Common myeloid progenitor, CD34-positive (primary cell): ENCODE measurements at regions not wholly inside any gene's neighbourhood (a gene's known extent, or its start where the extent isn't known, plus 50 kb on each side); places are given as distances from the start of the nearest gene placed in this dataset.
A peak's percentile ranks its signal among the peaks of the same experiment; 100 is the strongest.

ENCODE experiments used
- CTCF ChIA-PET: fragments of 350-600 bp; sonication (Branson Sonifier 250); formaldehyde crosslinking; loops from one replicate; lab custom pipeline; 2021; ENCODE audit warnings: antibody characterized with exemption; lab: Charles Lee
- POLR2A ChIA-PET: fragments of 350-600 bp; sonication (Branson Sonifier 250); formaldehyde crosslinking; loops from one replicate; lab custom pipeline; 2021; ENCODE audit warnings: antibody characterized with exemption; lab: Charles Lee
- DNase-seq, 3 donors: peaks; one replicate each; pipeline versions ENCODE4 v3.0.0 to v3.0.0-alpha.2; 2013
- H3K27ac ChIP-seq, 2 experiments: 1 replicate in 1 of 2; 2 replicates in 1 of 2; pipeline ENCODE4 v1.7.0; 2013; ENCODE audit warnings: inconsistent platforms in 2 of 2, low read length in 2 of 2, mild to moderate bottlenecking in 2 of 2, low read depth in 1 of 2, moderate library complexity in 1 of 2; ENCODE audit not compliant: severe bottlenecking in 2 of 2, insufficient read depth in 1 of 2, poor library complexity in 1 of 2
- H3K27me3 ChIP-seq, 5 experiments: replicated peaks in 2 of 5; 1 replicate in 3 of 5; 2 replicates in 2 of 5; pipeline versions ENCODE4 v1.6.1 to v1.7.0; 2013; ENCODE audit warnings: low read length in 4 of 5, mild to moderate bottlenecking in 2 of 5, moderate library complexity in 2 of 5, inconsistent platforms in 1 of 5; ENCODE audit not compliant: insufficient read depth in 5 of 5, control insufficient read depth in 4 of 5
- H3K36me3 ChIP-seq, 4 experiments: 1 replicate in 2 of 4; 2 replicates in 2 of 4; pipeline versions ENCODE4 v1.6.1 to v1.7.0; 2013; ENCODE audit warnings: low read length in 3 of 4, control low read depth in 1 of 4, mild to moderate bottlenecking in 1 of 4; ENCODE audit not compliant: control insufficient read depth in 4 of 4, insufficient read depth in 4 of 4
- H3K4me1 ChIP-seq, 4 experiments: 1 replicate in 3 of 4; 2 replicates in 1 of 4; pipeline versions ENCODE4 v1.6.1 to v1.7.1; 2013; ENCODE audit warnings: low read length in 3 of 4, mild to moderate bottlenecking in 3 of 4, control low read depth in 1 of 4, inconsistent platforms in 1 of 4, moderate library complexity in 1 of 4; ENCODE audit not compliant: control insufficient read depth in 4 of 4, insufficient read depth in 4 of 4; ENCODE audit errors: control extremely low read depth in 1 of 4
- H3K4me3 ChIP-seq, 7 experiments: 1 replicate in 4 of 7; 2 replicates in 3 of 7; pipeline versions ENCODE4 v1.5.1 to v1.7.0; 2013; ENCODE audit warnings: mild to moderate bottlenecking in 7 of 7, low read length in 6 of 7, moderate library complexity in 6 of 7, inconsistent platforms in 2 of 7, low read depth in 2 of 7, control low read depth in 1 of 7; ENCODE audit not compliant: insufficient read depth in 4 of 7, control insufficient read depth in 1 of 7; ENCODE audit errors: extremely low read depth in 1 of 7
- H3K9me3 ChIP-seq, 5 experiments: 1 replicate in 4 of 5; 2 replicates in 1 of 5; pipeline versions ENCODE4 v1.6.1 to v1.7.1; 2013; ENCODE audit warnings: low read length in 4 of 5, mild to moderate bottlenecking in 2 of 5, inconsistent platforms in 1 of 5, low read depth in 1 of 5, moderate library complexity in 1 of 5; ENCODE audit not compliant: control insufficient read depth in 4 of 5, insufficient read depth in 2 of 5; ENCODE audit errors: control extremely low read depth in 1 of 5
- WGBS: methylation state at CpG from one replicate; pipeline ENCODE4 v1.1.5; 2013; ENCODE audit not compliant: insufficient coverage; 5-methylcytosine and 5-hydroxymethylcytosine counted together

- Histone ChIP-seq H3K9me3 (peaks cover 0 to 7% (median 0%) of the 10 kb centered on the region in 5 experiments), H3K4me1 (peaks cover 0 to 8% (median 7%) of the 10 kb centered on the region in 4 experiments), H3K36me3 (no peaks in the 10 kb centered on the region), H3K27me3 (peaks cover 0 to 3% (median 0%) of the 10 kb centered on the region in 5 experiments), H3K4me3 (no peak overlapping the region), H3K27ac (no peak overlapping the region)
- POLR2A ChIA-PET: no interaction called here
- 100% methylated on average over 2 of the region's 2 CpGs for WGBS
- no peak for DNase-seq
- CTCF ChIA-PET: no interaction called here
Measured at GRCh38 chr11:115705200-115705599, 201.0 kb upstream of the CADM1 start.

GRCh38 chr11:115700981-115701875 is 197.0 kb upstream of the CADM1 start:
- H3K36me3 ChIP-seq: no peaks in the 10 kb centered on the region
- ChIA-PET POLR2A (no interaction called here), CTCF (no interaction called here)
- H3K27me3 ChIP-seq: peaks cover 0 to 3% (median 0%) of the 10 kb centered on the region in 5 experiments
- no peak for DNase-seq
- peaks cover 0 to 3% (median 0%) of the 10 kb centered on the region in 4 experiments for H3K4me1 ChIP-seq
- 72% methylated on average over 11 of the region's 12 CpGs for WGBS
- H3K4me3 ChIP-seq: no peak overlapping the region
- H3K9me3 ChIP-seq: peaks cover 0 to 7% (median 0%) of the 10 kb centered on the region in 5 experiments
- H3K27ac ChIP-seq: no peak overlapping the region

GRCh38 chr11:115700496-115700895 is 196.3 kb upstream of the CADM1 start:
- DNase-seq: no peak
- Histone ChIP-seq H3K27ac (no peak overlapping the region), H3K9me3 (peaks cover 0 to 7% (median 0%) of the 10 kb centered on the region in 5 experiments), H3K27me3 (peaks cover 0 to 8% (median 0%) of the 10 kb centered on the region in 5 experiments), H3K4me1 (peaks cover 0 to 3% (median 0%) of the 10 kb centered on the region in 4 experiments), H3K4me3 (no peak overlapping the region), H3K36me3 (no peaks in the 10 kb centered on the region)
- ChIA-PET POLR2A (no interaction called here), CTCF (no interaction called here)
- 63% methylated on average over 2 of the region's 4 CpGs for WGBS

- H3K27ac ChIP-seq: no peak overlapping the region
- DNase-seq: peak in 1 of 3 donors; percentile 30
- no peaks in the 10 kb centered on the region for H3K36me3 ChIP-seq
- CTCF ChIA-PET: interaction anchor here (1.3 kb wide), 1 partner anchor 9 kb away, joined by 3 read pairs; no protein-coding TSS in a partner anchor
- peaks cover 0 to 3% (median 0%) of the 10 kb centered on the region in 4 experiments for H3K4me1 ChIP-seq
- POLR2A ChIA-PET: interaction anchor here (0.6 kb wide), 1 partner anchor 33 kb away, joined by 4 read pairs; no protein-coding TSS in a partner anchor
- peaks cover 0 to 8% (median 0%) of the 10 kb centered on the region in 5 experiments for H3K27me3 ChIP-seq
- WGBS: 88% methylated on average over 1 of the region's 3 CpGs
- peaks cover 0 to 6% (median 0%) of the 10 kb centered on the region in 5 experiments for H3K9me3 ChIP-seq
- H3K4me3 ChIP-seq: no peak overlapping the region
Measured at GRCh38 chr11:115699733-115700132, 195.5 kb upstream of the CADM1 start.

- no peaks in the 10 kb centered on the region for H3K36me3 ChIP-seq
- peaks cover 0 to 4% (median 0%) of the 10 kb centered on the region in 5 experiments for H3K9me3 ChIP-seq
- no peak for DNase-seq
- POLR2A ChIA-PET: interaction anchor here (0.6 kb wide), 1 partner anchor 34 kb away, joined by 4 read pairs; no protein-coding TSS in a partner anchor
- WGBS: 100% methylated on average over 4 of the region's 5 CpGs
- no peak overlapping the region for H3K27ac ChIP-seq
- no peak overlapping the region for H3K4me3 ChIP-seq
- H3K4me1 ChIP-seq: peaks cover 0 to 3% (median 0%) of the 10 kb centered on the region in 4 experiments
- CTCF ChIA-PET: interaction anchor here (1.3 kb wide), 1 partner anchor 9 kb away, joined by 3 read pairs; no protein-coding TSS in a partner anchor
- H3K27me3 ChIP-seq: peaks cover 0 to 8% (median 0%) of the 10 kb centered on the region in 5 experiments
Measured at GRCh38 chr11:115699326-115699725, 195.1 kb upstream of the CADM1 start.

- H3K36me3 ChIP-seq: no peaks in the 10 kb centered on the region
- WGBS: 100% methylated on average over 1 of the region's 4 CpGs
- no peak overlapping the region for H3K4me3 ChIP-seq
- ChIA-PET CTCF (interaction anchor here (1.3 kb wide), 1 partner anchor 8 kb away, joined by 3 read pairs; no protein-coding TSS in a partner anchor), POLR2A (no interaction called here)
- peaks cover 0 to 3% (median 0%) of the 10 kb centered on the region in 4 experiments for H3K4me1 ChIP-seq
- no peak for DNase-seq
- no peak overlapping the region for H3K27ac ChIP-seq
- peaks cover 0 to 2% (median 0%) of the 10 kb centered on the region in 5 experiments for H3K9me3 ChIP-seq
- peaks cover 0 to 8% (median 0%) of the 10 kb centered on the region in 5 experiments for H3K27me3 ChIP-seq
Measured at GRCh38 chr11:115698243-115698642, 194.0 kb upstream of the CADM1 start.
